HG02588 (cell line): ENCODE measurements at regions not wholly inside any gene's neighbourhood (a gene's known extent, or its start where the extent isn't known, plus 50 kb on each side); places are given as distances from the start of the nearest gene placed in this dataset.

ENCODE experiments used
- ATAC-seq: cut with Tn5 transposase; IDR thresholded peaks from one replicate; pipeline ENCODE4 v1.9.1; 2021; ENCODE audit warnings: mild to moderate bottlenecking, moderate library complexity; ENCODE audit not compliant: unreplicated experiment

DNA sequence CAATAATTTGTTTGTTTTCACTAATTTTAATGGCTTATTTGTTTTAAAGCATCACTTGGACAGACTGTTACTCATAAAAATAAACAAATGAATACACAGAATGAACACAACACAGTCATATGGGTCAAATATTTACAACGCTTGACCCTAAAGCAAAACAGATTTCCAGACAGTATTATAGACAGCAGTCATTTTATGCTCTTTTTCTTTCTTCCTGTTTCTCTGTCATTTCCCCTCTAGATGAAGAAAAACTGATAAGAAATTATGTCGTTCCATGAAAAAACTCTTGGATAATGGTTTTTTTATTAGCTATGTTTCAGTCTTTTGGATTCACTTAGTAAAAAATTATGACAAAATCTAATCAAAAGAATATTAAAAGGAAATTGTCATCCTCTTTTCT lies 297.3 kb upstream of the NEGR1 start:
- ATAC-seq: no peak

DNA sequence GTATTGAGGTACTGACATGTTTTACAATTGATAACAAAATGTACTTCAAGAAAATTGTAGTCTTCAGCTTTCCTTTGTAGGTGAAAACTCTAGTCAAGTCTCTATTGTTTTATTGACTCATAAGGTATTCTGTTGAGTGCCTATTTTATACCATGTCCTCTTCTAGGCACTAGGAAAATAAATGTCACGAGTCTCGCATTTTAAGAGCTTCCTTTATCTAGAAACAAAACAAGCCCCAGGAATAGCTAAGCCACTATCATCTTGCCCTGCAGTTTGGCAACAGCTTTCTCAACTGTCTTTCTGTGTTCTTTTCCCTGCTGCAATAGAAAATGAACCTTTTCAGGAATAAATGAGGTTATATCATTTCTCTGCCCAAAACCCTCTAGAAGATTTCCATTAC lies 288.5 kb upstream of the NEGR1 start:
- no peak for ATAC-seq

DNA sequence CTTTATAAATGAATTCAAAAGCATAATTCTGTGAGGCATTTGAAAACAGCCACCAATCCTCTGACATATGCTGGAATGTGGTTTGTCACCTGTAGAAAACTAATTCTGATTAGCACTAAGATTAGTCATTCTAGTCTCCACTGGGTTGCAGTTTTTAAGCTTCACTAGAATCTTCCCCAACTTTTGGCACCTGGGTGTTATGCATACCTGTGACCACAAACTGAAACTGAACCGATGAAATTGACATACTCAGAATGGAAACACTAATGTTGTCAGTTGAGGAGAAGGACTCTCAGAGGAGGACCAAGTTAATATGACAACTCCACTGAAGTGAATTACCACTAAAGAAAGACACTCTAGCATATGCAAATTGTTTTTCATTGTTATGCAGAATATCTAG lies 285.8 kb upstream of the NEGR1 start:
- no peak for ATAC-seq

DNA sequence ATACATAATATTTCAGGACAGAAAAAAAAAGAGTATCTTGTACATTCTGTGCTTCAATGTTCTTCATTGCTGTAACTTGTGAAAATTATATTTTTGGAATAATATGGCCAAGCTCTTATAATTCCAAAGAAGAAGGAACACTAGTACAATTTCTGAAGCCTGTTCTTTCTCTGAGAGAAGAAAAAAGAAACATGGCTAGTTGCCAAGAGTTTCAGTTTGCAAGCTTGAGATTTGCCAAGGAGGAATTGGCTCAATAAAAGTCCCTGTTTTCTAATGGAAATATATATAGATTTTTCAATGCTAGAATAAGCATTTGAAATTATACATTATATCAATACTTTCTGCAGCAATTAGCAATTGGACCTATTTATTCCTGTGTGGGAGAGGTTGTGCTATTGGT lies 285.2 kb upstream of the NEGR1 start:
- no peak for ATAC-seq

GRCh38 chr1:72564749-72565148 lies 282.4 kb upstream of the NEGR1 start:
- ATAC-seq: no peak

DNA sequence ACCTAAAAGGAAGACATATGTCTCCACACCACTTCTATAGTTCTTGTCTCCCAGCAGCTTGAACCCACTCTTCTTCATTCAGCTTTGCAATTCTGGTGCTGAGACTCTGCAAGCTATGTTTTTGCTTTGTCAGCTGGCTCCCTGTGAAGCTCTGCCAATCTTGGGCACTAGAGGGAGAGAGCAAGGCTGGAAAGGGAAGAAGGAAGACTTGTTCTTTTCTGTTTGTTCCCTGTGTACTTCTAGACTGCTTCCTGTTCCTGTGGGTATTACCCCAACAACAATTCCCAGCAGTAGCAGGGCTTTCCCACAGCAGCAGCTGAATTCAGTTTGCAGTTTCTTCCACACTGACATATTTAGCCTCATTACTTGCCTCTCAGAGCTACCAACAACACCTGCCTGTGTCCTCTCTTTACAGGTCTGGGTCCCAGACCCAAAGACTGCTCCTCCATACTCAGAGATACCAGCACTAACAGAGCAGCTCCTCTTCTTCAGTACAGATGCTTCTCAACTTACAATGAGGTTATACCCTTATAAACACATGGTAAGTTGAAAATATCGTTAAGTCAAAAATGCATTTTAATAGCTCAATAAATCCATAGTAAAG lies 275.2 kb upstream of the NEGR1 start:
- no peak for ATAC-seq

DNA sequence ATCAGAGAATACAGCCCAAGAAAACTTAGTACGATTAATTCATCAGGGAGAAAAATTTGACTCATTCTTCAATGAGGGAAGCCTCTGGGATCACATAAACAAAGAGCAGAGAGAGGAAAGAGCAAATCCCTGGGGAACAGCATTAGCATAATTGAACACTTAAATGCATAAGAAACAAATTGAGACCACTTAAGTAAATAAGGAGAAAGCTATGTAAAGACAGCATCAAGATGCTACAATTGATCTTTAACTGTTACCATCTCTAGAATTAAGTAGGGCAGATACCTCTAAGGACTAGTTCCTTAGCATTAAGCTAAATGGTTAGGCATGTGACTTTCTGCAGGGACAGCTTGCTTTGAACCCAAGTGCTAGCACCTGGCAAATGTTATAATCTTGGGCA lies 265.1 kb upstream of the NEGR1 start:
- ATAC-seq: no peak

- ATAC-seq: no peak
These were observed 258.3 kb upstream of the NEGR1 start for GRCh38 chr1:72540674-72541073.

- no peak for ATAC-seq
These were observed 253.1 kb upstream of the NEGR1 start for GRCh38 chr1:72535470-72535869.

DNA sequence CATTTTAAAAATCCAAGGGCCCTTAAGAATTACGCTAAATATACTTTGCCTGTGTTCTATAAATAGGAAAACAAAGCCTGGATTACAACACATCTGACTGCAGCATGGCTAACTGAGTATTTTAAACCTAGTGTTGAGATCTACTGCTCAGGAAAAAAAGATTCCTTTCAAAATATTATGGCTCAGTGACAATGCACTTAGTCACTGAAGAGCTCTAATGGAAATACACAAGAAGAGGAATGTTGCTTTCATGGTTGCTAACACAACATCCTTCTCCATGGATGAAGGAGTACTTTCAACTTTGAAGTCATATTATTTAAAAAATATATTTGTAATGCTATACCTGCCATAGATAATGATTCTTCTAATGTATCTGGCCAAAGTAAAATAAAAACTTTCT lies 248.3 kb upstream of the NEGR1 start:
- no peak for ATAC-seq

DNA sequence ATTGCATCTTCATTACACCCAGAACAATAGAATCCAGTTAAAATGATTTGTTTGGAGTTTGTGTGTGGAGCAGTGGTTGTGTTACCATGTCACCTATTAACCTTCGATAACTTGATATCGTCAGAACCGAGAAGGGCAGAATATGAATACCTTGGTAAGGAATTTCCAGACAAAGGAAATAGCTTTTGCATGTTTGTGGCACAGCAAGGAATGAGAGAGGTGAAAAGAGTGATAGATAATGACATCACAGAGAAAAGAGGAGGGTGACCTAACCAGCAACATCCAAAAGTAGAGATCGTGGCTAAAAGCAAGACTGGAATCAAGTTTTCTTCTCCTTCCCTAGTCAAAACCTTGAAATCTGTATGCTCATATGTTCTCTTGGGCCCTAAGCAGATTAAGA lies 244.6 kb upstream of the NEGR1 start:
- ATAC-seq: no peak

- no peak for ATAC-seq
These were observed 241.7 kb upstream of the NEGR1 start for GRCh38 chr1:72524021-72524420.

DNA sequence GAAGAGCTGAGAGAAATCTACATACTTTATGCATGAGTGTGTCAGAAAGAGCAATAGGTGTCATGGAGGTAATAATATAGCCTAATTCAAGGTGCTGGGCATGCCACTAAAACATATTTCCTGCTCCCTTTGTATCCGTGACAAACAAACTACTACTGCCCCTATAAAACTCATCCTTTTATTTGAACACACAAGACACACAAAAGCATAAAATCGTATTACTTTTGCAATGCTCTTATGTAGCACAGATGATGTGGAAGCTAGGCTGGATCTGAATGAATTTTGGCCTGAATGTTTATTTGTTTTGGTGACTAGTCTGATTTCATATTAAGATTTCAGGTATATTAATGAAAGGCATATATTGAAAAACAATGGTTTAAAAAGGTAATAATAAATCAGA lies 239.3 kb upstream of the NEGR1 start:
- no peak for ATAC-seq

- ATAC-seq: no peak
These were observed 234.5 kb upstream of the NEGR1 start for GRCh38 chr1:72516826-72517225.

DNA sequence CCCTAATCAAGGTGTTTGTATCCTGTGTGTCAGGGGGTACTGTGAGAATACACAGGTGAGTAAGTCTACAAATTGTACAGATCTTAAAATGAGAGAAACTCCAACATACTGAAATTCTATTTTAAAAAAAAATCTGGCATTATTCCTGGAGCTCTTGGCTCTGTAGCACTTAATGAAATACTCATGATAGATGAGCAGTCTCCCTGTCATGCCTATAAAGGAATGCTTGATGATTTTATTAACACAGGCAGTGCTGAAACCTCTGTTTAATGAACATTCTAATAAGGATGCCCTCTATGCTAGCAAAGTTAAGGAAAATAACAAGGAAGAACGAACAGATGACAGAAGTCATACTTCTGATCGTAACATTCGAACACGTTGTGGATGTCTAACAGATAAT lies 233.9 kb upstream of the NEGR1 start:
- no peak for ATAC-seq

DNA sequence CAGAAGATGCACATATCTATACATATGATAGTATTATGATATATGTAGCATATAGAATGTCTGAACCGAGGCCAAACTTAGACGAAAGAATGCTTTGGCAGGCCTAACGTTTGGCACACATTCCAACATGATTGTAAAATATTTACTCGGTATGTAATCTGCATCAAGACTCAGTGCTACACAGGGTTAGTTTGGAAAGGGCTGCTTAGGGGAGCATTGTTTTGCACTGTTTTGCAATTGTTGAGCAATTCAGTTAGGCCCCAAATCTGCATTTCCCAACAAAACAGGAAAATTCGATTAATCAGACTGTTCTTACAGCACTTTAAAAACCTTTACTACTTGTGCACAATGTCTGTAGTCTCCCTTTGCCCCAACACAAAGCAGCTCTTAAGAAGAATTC lies 216.0 kb upstream of the NEGR1 start:
- ATAC-seq: no peak

DNA sequence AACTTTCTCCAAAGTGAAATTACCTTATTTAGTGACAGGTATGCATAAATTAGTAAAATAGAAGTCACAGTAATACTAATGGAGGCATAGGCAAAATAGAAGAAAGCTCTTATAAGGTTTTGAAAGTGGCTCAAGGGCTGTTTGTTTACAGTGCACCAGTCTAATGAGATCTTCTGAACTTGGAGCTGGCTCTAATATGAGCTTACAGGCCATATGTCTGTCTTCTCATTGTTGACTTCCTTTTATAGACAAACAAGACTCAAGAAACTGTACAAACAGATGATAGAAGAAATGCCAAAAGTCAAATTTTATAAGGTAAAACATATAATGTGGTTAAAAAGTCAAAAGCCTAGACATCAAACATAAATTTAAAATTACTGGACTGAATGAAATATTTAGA lies 207.5 kb upstream of the NEGR1 start:
- ATAC-seq: no peak

GRCh38 chr1:72485801-72486200 lies 203.5 kb upstream of the NEGR1 start:
- ATAC-seq: no peak

DNA sequence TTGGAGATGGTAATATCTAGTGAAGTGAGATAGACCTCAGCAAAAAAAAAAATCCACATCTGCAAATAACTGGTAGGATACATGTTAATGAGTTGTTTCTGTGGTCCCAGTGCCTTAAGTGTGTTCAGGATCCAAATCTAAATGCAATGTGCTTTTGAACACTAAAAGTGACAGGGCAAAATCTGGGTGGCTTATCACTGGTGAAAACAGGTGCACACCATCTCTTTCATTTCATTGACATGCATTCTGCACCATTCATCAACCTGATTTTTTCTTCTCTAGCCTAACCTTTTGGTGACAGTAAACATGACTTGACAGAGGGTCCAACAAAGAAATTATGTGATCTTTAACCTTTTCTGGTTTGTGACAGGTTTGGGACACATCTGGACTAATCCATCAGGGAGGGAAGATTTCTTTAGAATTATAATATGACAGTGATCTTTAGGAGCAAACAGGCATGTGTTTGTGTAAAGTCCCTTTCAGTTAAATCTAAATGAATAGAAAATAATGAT lies 201.6 kb upstream of the NEGR1 start:
- ATAC-seq: no peak

GRCh38 chr1:72482736-72483413 lies 200.5 kb upstream of the NEGR1 start:
- ATAC-seq: no peak

DNA sequence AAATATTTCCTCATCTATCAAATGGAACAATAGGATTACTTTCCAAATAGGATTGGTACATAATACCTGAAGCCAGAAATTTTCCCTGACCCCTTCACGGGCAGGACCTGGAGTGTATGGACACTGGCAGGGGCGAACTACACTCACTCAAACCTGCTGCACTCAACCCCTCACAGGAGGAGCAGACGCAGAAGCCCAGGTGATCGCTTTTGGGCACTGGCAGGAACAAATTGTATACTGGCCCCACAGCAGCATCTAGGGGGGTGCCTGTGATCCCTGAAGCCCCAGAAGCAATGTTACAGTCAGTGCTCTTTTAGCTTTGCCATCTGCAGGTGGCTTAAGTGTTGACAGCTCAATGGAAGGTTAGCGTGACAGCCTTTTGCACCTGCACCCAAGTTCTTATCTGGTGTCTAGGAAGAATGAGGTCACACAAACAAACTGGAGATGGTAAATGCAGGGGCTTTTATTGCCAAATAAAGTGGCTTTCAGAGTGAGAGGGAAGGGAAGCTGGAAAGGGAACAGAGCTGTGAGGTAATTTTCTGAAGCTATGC lies 199.2 kb upstream of the NEGR1 start:
- ATAC-seq: no peak

DNA sequence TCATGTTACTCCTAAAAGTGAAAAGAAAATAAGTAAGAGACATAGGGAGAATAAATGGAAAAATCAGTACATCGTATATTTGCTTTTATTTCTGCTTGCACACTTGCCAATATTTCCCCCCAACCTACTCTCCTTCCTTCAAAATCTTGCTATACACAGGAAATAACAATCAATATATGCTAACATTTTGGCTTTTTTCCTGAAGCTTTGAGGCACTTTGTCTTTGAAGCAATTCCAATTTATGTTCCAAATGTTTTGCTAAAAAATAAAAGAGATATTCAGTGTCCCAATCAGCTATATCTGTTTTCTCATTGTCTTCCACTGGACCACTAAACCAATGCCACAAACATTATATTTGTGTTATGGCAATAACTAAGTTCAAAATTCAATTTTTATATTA lies 184.0 kb upstream of the NEGR1 start:
- ATAC-seq: no peak
